WTC11 (cell line): ENCODE measurements at regions not wholly inside any gene's neighbourhood (a gene's known extent, or its start where the extent isn't known, plus 50 kb on each side); places are given as distances from the start of the nearest gene placed in this dataset.
"Not testable (repeated sequence)": the region's sequence is repeated elsewhere in the genome, so short reads cannot be mapped to it uniquely, and the experiment has no call there.

ENCODE experiments used
- ATAC-seq: fragments of 200-7000 bp; cut with Tn5 transposase; 2 replicates; pipeline ENCODE4 v1.10.0; 2021; ENCODE audit warnings: mild to moderate bottlenecking, moderate library complexity
- CTCF ChIA-PET: fragments of 300-600 bp; sonication (Branson Sonifier 250); formaldehyde crosslinking; loops from one replicate; lab custom pipeline; 2021; ENCODE audit warnings: antibody characterized with exemption; lab: Charles Lee
- POLR2A ChIA-PET: fragments of 350-600 bp; sonication (Branson Sonifier 250); formaldehyde crosslinking; loops from one replicate; lab custom pipeline; 2021; ENCODE audit warnings: antibody characterized with exemption; lab: Charles Lee
- DNase-seq: peaks from one replicate; pipeline ENCODE4 v3.0.0; 2021; ENCODE audit warnings: low spot score
- H3K27ac Mint-ChIP-seq: 2 replicates; pipeline ENCODE4 v1.8.0; 2021; ENCODE audit warnings: mixed read lengths
- H3K27me3 Mint-ChIP-seq: 2 replicates; pipeline ENCODE4 v1.8.0; 2021; ENCODE audit warnings: low read depth, mild to moderate bottlenecking, moderate library complexity, mixed read lengths
- H3K36me3 Mint-ChIP-seq: 2 replicates; pipeline ENCODE4 v1.8.0; 2021; ENCODE audit warnings: mixed read lengths
- H3K4me1 Mint-ChIP-seq: 2 replicates; pipeline ENCODE4 v1.8.0; 2022; ENCODE audit warnings: mixed read lengths
- H3K4me3 Mint-ChIP-seq: 2 replicates; pipeline ENCODE4 v1.8.0; 2021; ENCODE audit warnings: mild to moderate bottlenecking, moderate library complexity, mixed read lengths
- H3K9me3 Mint-ChIP-seq: 2 replicates; pipeline ENCODE4 v1.8.0; 2021; ENCODE audit warnings: mixed read lengths
- AR ChIP-seq: fragments of 250-450 bp; sonication (Bioruptor Pico); IDR thresholded peaks from 2 replicates; pipeline ENCODE4 v1.9.0; 2021; ENCODE audit warnings: mild to moderate bottlenecking
- ATF1 ChIP-seq: sonication (generic); formaldehyde crosslinking; IDR thresholded peaks from 2 replicates; pipeline ENCODE4 v1.8.1; 2023; ENCODE audit warnings: mild to moderate bottlenecking, moderate library complexity, missing genetic modification reagents
- EMX1 ChIP-seq: fragments of 250-450 bp; sonication (Bioruptor Pico); IDR thresholded peaks from 2 replicates; pipeline ENCODE4 v1.8.0; 2021; ENCODE audit warnings: mild to moderate bottlenecking
- ERG ChIP-seq: fragments of 250-450 bp; sonication (Bioruptor Pico); IDR thresholded peaks from 2 replicates; pipeline ENCODE4 v1.8.0; 2021; ENCODE audit warnings: mild to moderate bottlenecking
- ESRRA ChIP-seq: sonication (generic); formaldehyde crosslinking; IDR thresholded peaks from 2 replicates; pipeline ENCODE4 v1.8.1; 2022; ENCODE audit warnings: mild to moderate bottlenecking, missing genetic modification reagents, borderline replicate concordance
- FOXP1 ChIP-seq: sonication (generic); formaldehyde crosslinking; IDR thresholded peaks from 2 replicates; pipeline ENCODE4 v1.8.0; 2022; ENCODE audit warnings: missing genetic modification reagents, mild to moderate bottlenecking, moderate library complexity, borderline replicate concordance
- FOXP4 ChIP-seq: sonication (generic); formaldehyde crosslinking; IDR thresholded peaks from 2 replicates; pipeline ENCODE4 v1.8.0; 2022; ENCODE audit warnings: mild to moderate bottlenecking, missing genetic modification reagents
- STAT6 ChIP-seq: sonication (generic); formaldehyde crosslinking; conservative IDR thresholded peaks from 2 replicates; pipeline ENCODE4 v1.8.1; 2023; ENCODE audit warnings: mild to moderate bottlenecking, low read depth, missing genetic modification reagents, moderate library complexity
- TP53 ChIP-seq: sonication (generic); formaldehyde crosslinking; IDR thresholded peaks from 2 replicates; pipeline ENCODE4 v1.8.1; 2023; ENCODE audit warnings: mild to moderate bottlenecking, missing genetic modification reagents
- ZBTB21 ChIP-seq: sonication (generic); formaldehyde crosslinking; IDR thresholded peaks from 2 replicates; pipeline ENCODE4 v1.8.1; 2023; ENCODE audit warnings: mild to moderate bottlenecking, missing genetic modification reagents, borderline replicate concordance
- ZNF396 ChIP-seq: fragments of 250-450 bp; sonication (Bioruptor Pico); IDR thresholded peaks from 2 replicates; pipeline ENCODE4 v1.8.0; 2021; ENCODE audit warnings: mild to moderate bottlenecking, moderate library complexity, borderline replicate concordance
- ZNF532 ChIP-seq: fragments of 250-450 bp; sonication (Bioruptor Pico); IDR thresholded peaks from 2 replicates; pipeline ENCODE4 v1.9.0; 2021; ENCODE audit warnings: mild to moderate bottlenecking, borderline replicate concordance

GRCh38 chr18:75962036-75962572 lies 532.9 kb downstream of the ZNF516 start (continued):
- TF ChIP-seq ATF1 (no peak), STAT6 (CRISPR knock-in tag) (no peak)

- H3K36me3 Mint-ChIP-seq, ATAC-seq, H3K4me1 Mint-ChIP-seq, DNase-seq, CTCF ChIA-PET, POLR2A ChIA-PET, H3K4me3 Mint-ChIP-seq, H3K27me3 Mint-ChIP-seq, H3K27ac Mint-ChIP-seq: not testable (repeated sequence)
- peaks cover 24% of the 10 kb centered on the region for H3K9me3 Mint-ChIP-seq
These were observed 532.9 kb upstream of the SMIM21 start for GRCh38 chr18:75960356-75960755.

- H3K4me1 Mint-ChIP-seq = no peaks in the 10 kb centered on the region
- ATAC-seq = no peak
- DNase-seq = no peak
- no peaks in the 10 kb centered on the region; the same call in 1 of the 2 replicates for H3K27me3 Mint-ChIP-seq
- H3K36me3 Mint-ChIP-seq = peaks cover 4% of the 10 kb centered on the region
- H3K27ac Mint-ChIP-seq = no peak overlapping the region
- POLR2A ChIA-PET = no interaction called here
- CTCF ChIA-PET = no interaction called here
- H3K4me3 Mint-ChIP-seq = no peak overlapping the region
- TF ChIP-seq ZNF396 (CRISPR knock-in tag) (no peak), EMX1 (CRISPR knock-in tag) (no peak), ERG (CRISPR knock-in tag) (no peak), ESRRA (no peak), FOXP4 (no peak), FOXP1 (CRISPR knock-in tag) (no peak), AR (CRISPR knock-in tag) (no peak)
- TF ChIP-seq, all 79 proteins: peak for 0
- H3K9me3 Mint-ChIP-seq = peaks cover 32% of the 10 kb centered on the region
These were observed 531.6 kb upstream of the SMIM21 start for GRCh38 chr18:75959150-75959549.

- Mint-ChIP-seq H3K36me3 (peaks cover 4% of the 10 kb centered on the region), H3K4me3 (no peak overlapping the region), H3K9me3 (peaks cover 32% of the 10 kb centered on the region), H3K27me3 (no peaks in the 10 kb centered on the region; the same call in 1 of the 2 replicates), H3K4me1 (no peaks in the 10 kb centered on the region), H3K27ac (no peak overlapping the region)
- DNase-seq (no peak), ATAC-seq (peak; percentile 26; the same call in 1 of the 2 replicates)
- POLR2A ChIA-PET = no interaction called here
- CTCF ChIA-PET = no interaction called here
- TF ChIP-seq TP53 (no peak), ZBTB21 (CRISPR knock-in tag) (no peak), ZNF532 (CRISPR knock-in tag) (no peak), STAT6 (CRISPR knock-in tag) (no peak)
These were observed 531.2 kb upstream of the SMIM21 start for GRCh38 chr18:75958683-75959082.
